Activated naive CD4-positive, alpha-beta T cell treated with Interleukin-2 at 50 U/mL for 16 hours (primary cell): ENCODE measurements at regions not wholly inside any gene's neighbourhood (a gene's known extent, or its start where the extent isn't known, plus 50 kb on each side); places are given as distances from the start of the nearest gene placed in this dataset.
"Not testable (repeated sequence)": the region's sequence is repeated elsewhere in the genome, so short reads cannot be mapped to it uniquely, and the experiment has no call there.

Source experiments
- DNase-seq: peaks from one replicate; pipeline ENCODE4 v3.0.0-alpha.2; 2020

DNA sequence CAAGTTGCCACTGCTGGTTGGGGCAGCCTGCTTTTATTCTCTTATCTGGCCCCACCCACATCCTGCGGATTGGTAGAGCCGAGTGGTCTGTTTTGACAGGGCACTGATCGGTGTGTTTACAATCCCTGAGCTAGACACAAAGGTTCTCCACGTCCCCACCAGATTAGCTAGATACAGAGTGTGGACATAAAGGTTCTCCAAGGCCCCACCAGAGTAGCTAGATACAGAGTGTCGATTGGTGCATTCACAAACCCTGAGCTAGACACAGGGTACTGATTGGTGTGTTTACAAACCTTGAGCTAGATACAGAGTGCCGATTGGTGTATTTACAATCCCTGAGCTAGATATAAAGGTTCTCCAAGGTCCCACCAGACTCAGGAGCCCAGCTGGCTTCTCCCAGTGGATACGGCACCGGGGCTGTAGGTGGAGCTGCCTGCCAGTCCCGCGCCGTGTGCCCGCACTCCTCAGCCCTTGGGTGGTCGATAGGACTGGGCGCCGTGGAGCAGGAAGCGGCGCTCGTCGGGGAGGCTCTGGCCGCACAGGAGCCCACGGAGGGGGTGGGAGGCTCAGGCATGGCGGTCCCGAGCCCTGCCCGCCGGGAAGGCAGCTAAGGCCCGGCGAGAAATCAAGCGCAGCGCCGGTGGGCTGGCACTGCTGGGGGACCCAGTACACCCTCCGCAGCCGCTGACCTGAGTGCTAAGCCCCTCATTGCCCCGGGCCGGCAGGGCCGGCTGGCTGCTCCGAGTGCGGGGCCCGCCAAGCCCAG lies 157.8 kb upstream of the PPP1R3A start:
- not testable (repeated sequence) for DNase-seq

DNA sequence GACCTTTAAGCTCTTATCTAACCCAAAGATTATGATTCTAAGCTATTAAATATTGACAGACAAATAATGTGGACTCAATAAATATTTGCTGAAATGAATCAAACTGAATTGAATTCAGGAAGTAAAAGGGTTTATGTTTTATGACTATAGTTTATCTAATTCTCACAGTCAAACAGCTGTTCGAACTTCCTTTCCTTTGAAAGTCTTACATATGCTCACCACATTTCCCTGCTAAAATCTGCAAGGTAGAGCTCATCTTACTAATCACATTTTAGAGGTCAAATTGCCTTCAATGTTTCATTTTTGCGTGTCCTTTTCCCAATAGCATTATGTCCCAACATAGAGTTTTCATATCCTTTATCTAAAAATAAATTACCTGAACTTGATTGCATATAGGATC lies 154.9 kb upstream of the PPP1R3A start:
- no peak for DNase-seq

DNA sequence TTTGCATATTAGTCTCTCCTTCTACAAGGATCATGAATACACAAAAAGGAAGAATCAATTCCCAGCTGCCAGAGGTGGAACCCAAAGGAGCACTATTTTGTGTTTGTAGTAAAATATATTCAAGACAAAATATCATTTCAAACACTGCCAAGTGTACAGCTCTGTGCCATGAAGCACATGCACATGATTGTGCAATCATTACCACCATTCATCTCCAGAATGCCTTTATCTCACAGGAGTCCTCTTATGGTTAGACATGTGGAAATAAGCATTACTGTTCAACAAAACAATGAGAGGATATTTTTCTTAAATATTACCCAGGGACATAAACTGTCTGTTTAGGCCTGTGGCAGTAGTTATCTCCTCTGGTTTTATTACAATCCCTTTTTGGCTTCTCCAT lies 151.4 kb upstream of the PPP1R3A start:
- no peak for DNase-seq

DNA sequence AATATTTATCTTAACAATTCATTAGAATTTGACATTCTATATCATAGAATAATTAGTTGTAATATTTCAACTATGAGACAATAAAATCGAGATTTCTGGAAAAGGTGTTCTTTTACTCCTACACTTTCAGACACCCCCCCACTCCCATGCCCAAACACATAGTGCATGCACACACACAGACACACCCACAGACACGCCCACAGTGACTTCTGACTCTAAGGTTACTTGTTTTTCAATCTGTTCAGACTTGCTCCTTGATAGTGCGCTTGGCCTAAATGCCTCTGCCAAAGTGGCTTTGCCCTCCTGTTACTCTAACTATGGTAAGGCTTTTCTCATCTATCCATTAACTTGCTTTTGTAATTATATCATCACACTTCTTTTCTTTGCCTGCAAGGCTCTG lies 144.0 kb upstream of the PPP1R3A start:
- no peak for DNase-seq

DNA sequence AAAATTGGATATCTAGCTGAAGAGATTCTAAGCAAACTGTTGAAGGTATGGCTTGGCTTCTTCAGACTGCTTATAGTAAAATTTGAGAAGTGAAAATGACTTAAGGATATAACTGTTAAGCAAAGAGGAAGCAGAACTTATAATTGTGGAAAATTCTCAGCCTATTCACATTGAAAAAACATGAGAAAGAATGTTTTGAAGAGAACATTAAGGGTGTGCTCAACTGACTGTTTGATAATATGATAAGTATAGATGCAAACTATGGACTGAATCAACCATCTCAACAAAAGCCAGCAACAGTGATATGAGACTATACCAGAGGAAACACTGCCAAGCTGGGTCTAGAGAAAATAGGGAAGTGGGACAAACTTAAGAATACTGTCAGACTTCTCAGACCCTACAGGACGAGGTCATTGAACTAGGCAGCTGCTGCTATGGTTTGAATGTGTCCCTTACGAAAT lies 133.1 kb upstream of the PPP1R3A start:
- DNase-seq: no peak

DNA sequence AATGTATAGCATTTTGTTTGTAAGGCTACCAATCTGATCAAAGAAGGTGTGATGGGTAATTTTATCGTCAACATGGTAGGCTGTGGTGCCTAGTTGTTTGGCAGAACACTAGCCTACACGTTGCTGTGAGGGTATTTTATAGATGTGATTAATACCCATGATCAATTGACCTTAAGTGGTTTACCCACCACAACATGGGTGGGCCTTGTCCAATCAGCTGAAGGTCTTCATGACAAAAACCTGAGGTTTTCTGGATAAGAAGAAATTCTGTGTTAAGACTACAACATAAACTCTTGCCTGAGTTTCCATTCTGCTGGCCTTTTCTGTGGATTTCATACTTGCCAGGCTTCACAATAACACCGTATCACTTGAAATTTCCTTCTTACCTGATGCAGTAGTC lies 131.8 kb upstream of the PPP1R3A start:
- DNase-seq: no peak

DNA sequence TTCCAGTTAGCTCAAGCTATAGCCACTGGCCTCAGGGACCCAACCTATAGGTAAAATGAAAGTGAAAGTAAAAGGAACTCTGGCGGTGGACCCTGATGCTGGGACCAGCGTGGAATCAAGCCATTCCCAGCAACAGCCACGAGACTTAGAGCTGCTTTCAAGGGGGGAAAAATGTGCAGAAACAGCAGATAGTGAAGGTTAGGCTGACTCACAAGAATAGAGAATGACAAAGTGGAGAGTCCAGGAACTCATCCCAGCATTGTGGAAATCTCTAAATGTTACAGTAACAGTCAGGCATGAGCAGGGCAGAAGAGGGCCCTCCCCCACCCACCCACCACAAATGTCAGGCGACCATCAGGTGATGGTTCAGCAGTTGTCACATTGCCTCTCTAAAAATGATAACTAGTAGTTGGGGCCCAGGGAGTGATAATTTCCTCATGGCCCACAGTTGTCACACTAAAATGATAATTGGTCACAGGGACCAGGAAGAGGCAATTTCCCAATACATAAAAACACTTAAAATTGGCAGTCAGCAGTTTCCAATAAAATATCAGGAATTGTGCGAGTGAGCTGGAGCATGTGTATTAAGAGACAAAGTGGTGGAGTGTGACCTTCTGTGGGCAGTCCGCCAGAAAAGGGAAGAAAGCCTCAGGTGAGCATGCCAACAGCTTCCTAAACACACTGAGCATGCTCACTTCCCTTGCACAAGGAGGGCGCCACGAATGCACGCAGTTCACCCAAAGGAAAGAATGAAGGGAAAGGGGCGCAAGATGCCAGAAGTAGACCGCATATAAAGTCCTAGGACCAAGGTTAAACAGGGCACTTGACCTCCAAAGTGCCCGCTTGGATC lies 129.8 kb upstream of the PPP1R3A start:
- no peak for DNase-seq

DNA sequence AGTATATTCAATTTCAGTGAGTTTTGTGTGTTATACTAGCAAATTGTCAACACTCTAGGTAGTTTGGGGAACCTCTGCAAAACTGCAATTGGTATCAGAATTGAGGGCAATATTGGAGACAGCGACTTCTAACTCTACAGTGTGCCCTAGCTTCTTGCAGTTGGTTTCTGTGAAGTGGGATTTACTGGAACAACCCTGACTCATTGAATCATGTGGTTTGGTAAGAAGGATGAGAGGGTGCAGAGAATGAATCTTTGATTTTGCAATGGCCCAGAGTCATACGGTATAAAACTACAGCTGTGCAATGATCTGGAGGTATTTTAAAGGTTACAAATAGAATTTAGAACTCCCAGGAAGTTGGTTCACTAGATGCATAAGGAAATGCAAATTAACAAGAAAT lies 129.1 kb upstream of the PPP1R3A start:
- no peak for DNase-seq

DNA sequence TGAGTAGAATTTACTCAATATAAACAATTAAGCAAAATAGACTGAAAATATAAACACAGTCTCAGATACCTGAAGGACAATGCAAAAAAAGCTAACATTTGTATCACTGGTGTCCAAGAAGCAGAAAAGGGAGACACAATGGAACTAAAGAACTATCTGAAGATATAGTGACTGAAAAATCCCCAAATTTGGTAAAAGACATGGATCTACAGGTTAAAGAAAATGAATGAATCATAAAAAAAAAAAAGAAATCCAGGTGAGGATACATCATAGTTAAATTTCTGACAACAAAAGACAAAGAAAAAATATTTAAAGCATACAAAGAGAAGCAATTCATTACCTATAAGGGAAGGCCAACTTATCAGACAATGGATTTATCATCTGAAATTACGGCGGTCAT lies 114.7 kb upstream of the PPP1R3A start:
- no peak for DNase-seq

DNA sequence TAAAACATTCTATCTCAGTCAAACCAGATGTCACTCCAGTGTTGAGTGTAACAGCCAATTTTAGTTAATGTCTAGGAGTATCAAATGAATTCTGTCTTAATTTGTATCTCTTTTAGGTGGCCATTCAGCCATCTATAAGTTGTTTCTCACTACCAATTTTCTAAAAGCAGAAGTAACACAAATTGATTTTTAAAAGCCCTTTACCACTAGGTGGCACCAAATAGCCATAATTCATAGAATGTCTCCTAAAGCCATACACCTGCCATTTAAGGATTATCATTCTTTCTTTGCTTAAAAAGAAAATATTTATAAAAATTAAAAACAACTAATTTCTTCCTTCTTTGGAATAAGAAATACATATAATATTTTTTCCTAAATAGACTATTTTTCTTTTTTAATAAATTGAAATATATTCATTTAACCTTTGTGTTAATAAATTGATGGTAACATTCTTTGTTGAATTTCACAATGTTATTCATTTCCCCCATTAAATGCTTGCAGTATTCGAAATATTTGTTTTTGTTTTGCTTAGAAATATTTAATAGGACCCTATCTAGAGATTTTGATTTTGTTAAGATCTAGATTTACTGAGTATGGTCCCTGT lies 107.8 kb upstream of the PPP1R3A start:
- DNase-seq: no peak

DNA sequence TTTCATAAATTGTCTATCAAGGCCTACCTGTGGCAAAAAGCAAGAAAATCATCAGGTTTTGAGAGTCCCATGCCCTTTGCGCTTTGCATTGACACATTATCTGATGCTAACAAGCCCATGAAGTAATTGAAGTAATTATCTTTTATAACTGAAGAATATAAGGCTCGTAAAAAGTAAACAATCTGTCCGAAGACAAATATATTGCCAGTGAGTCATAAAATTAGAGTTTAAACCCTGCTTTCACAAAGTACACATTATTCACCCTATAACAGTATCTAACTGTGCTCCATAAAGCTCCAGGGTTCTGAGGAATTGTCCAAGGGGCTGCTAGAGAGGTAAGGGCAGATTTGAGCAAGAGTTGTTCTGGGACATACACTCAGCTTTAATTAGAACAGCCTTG lies 102.3 kb upstream of the PPP1R3A start:
- no peak for DNase-seq

DNA sequence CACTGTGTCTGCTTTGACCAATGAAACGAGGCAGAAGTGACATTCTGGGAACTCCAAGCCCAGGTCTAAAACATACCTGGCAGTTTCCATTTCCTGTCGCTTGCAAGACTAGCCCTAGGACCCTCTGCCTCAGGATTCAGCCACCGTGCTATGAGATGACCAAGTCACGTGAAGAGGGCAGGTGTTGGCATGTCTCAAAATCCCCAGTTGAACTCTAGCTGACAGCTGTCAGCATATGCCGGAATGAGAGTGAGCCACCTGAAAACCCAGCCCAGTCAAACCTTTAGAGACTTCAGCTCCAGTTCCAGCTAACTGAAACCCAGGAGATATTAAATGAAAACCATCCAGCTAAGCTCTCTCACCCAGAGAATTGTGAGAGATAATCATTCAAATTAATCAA lies 89.9 kb upstream of the PPP1R3A start:
- no peak for DNase-seq

DNA sequence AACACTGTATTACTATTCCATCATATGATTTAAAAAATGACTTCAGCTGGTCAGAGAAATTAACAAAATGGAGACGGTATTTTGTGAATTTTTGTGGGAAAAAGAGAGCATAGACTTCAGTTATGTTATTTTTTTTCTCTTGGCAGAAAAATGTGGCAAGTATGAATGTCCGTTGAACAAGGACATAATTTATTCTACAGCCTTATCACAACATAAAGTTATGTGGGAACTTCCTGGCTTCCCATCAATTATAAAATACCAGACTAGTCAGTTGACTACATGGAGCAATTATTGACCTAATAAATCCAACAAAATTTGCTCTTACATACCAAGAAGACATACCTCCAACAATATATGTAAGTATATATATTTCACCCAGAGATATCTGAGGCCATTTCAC lies 88.6 kb upstream of the PPP1R3A start:
- DNase-seq: no peak

DNA sequence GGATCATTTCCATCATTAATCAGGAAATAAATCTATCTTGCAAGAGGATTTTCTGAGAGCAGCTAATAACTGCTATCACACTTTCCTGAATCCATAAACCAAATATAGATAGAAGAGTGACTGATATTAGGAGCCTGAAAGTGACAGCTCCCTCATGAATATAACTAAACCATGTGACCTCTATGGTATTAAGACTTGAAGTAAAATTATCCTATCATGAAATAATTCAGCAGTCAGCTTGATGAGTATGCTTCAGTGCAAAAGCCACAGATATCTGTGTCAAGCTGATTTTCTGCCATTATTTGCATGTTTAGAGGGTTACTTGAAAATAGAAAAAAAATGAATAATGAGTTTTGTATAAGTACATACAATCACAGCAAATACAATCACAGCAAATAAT lies 80.1 kb upstream of the PPP1R3A start:
- no peak for DNase-seq

DNA sequence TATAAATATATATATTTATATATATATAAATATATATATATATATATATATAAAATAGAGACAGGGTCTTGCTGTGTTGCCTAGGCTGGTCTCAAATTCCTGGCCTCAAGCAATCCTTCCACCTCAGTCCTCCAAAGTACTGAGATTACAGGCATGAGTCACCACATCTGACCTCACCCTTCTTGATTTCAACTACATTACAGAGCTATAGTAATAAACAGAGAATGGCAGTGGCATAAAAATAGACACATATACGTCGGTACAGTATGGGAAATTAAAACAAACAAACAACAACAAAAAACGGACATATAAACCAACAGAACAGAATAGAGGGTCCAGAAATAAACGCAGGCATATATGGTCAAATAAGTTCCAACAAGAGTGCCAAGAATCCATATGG lies 77.6 kb upstream of the PPP1R3A start:
- DNase-seq: no peak

DNA sequence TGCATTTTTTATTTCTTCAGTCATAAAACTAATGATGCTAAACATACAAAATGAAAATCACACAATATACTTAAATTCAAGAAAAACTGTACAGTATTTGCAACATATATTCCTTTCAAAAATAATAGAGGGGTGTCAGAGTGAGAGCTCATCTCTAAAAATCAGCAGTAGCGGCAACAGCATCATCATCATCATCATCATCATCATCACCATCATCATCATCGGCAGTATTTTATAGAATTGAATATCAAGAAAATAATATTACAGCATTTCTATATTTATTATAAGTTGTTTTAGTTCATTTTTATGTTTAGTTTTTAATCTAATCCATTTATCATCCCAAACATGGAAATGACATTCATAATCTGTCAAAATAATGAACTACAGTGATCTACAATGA lies 67.4 kb upstream of the PPP1R3A start:
- DNase-seq: no peak

DNA sequence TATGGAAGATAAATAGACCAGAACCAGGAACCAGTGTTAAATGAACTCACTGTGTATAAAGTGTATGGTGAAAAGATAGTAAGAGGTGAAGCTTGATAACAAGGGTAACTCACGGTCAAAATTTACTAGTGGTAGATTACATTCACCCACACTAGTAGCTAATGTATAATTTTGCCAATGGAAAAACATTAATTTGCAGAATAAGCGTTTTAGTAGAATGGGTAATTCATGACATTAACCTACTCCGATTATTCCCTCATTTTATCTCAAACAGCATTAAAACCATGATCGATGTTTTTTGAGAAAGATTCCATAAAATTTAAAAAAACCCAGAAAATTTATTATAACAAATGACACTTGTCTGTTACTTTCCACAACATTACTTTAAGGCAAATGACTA lies 57.7 kb upstream of the PPP1R3A start:
- no peak for DNase-seq

DNA sequence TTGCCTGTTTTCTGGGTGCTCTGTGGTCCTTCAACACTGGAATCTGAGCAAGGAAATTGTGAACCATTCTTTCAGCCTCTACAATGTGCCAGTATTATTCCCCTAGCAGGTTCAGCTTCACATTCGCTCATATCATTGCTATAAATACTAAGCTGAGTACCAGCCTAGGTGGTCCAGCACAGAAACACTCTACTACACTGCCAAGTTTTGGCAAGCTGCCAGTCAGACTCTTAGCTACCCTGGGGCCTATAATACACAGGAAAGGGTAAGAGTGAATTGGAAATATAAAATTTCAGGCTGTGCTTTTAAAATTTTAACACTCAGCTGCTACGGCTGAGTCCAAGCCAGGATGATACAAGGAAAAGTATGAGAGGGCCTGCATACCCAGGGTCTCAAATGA lies 49.9 kb upstream of the PPP1R3A start:
- DNase-seq: no peak
